DOHH2 (cell line): ENCODE measurements at regions not wholly inside any gene's neighbourhood (a gene's known extent, or its start where the extent isn't known, plus 50 kb on each side); places are given as distances from the start of the nearest gene placed in this dataset.

Experiments
- CTCF ChIP-seq: fragments of 200-600 bp; sonication (generic); IDR thresholded peaks from one replicate; pipeline ENCODE4 v1.5.1; 2014; ENCODE audit warnings: antibody characterized with exemption, mild to moderate bottlenecking, low read depth, low read length; ENCODE audit not compliant: poor library complexity, severe bottlenecking
- EZH2phosphoT487 ChIP-seq: fragments of 200-600 bp; sonication (generic); IDR thresholded peaks from 2 replicates; pipeline ENCODE4 v1.6.1; 2017; ENCODE audit warnings: borderline replicate concordance, mild to moderate bottlenecking, antibody characterized with exemption, low read length, moderate library complexity, mixed read lengths

GRCh38 chr17:53932386-53932785 is 109.7 kb downstream of the KIF2B start:
- TF ChIP-seq CTCF = no peak
- TF ChIP-seq EZH2phosphoT487 = no peak
